Endothelial cell (in vitro differentiated cells): ENCODE measurements at regions not wholly inside any gene's neighbourhood (a gene's known extent, or its start where the extent isn't known, plus 50 kb on each side); places are given as distances from the start of the nearest gene placed in this dataset.

ENCODE experiments used
- DNase-seq: peaks from one replicate; pipeline ENCODE4 v3.0.0; 2021; ENCODE audit warnings: low spot score
- H3K27ac Mint-ChIP-seq: one replicate; pipeline ENCODE4 v1.8.0; 2021; ENCODE audit warnings: mixed read lengths, inconsistent platforms; ENCODE audit not compliant: unreplicated experiment
- H3K27me3 Mint-ChIP-seq: one replicate; pipeline ENCODE4 v1.8.0; 2021; ENCODE audit warnings: mild to moderate bottlenecking, moderate library complexity, mixed read lengths, inconsistent platforms; ENCODE audit not compliant: unreplicated experiment
- H3K36me3 Mint-ChIP-seq: one replicate; pipeline ENCODE4 v1.8.0; 2021; ENCODE audit warnings: mild to moderate bottlenecking, low read depth, mixed read lengths, inconsistent platforms; ENCODE audit not compliant: unreplicated experiment
- H3K4me1 Mint-ChIP-seq: one replicate; pipeline ENCODE4 v1.8.0; 2021; ENCODE audit warnings: mild to moderate bottlenecking, mixed read lengths, inconsistent platforms; ENCODE audit not compliant: unreplicated experiment
- H3K4me3 Mint-ChIP-seq: one replicate; pipeline ENCODE4 v1.8.0; 2021; ENCODE audit warnings: mild to moderate bottlenecking, mixed read lengths, inconsistent platforms; ENCODE audit not compliant: unreplicated experiment
- H3K9me3 Mint-ChIP-seq: one replicate; pipeline ENCODE4 v1.8.0; 2021; ENCODE audit warnings: mixed read lengths, inconsistent platforms; ENCODE audit not compliant: unreplicated experiment
- TF ChIP-seq, protein P1 (sequence below): fragments of 200-600 bp; sonication (generic); IDR thresholded peaks from one replicate; pipeline ENCODE4 v1.5.0; 2021; ENCODE audit warnings: antibody characterized with exemption; ENCODE audit not compliant: unreplicated experiment

DNA sequence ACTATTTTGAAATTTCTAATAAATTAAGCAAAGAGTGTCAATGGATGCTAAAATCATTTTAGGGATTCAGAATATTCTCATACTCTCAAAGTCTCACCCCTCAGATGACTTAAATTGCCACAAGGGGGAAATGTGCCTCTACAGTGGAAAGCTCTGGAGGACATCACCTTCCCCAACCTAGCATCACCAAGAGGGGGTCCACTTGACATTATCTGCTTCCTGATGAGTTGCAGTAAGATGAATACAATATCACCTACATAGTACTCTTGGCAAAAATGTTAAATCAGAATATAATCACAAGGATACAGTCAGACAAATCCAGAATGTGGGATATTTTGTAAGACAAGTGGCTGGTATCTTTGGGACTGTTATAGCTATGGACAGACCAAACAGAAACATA, 290.1 kb downstream of the MFSD1 start:
- TF ChIP-seq, protein P1, sequence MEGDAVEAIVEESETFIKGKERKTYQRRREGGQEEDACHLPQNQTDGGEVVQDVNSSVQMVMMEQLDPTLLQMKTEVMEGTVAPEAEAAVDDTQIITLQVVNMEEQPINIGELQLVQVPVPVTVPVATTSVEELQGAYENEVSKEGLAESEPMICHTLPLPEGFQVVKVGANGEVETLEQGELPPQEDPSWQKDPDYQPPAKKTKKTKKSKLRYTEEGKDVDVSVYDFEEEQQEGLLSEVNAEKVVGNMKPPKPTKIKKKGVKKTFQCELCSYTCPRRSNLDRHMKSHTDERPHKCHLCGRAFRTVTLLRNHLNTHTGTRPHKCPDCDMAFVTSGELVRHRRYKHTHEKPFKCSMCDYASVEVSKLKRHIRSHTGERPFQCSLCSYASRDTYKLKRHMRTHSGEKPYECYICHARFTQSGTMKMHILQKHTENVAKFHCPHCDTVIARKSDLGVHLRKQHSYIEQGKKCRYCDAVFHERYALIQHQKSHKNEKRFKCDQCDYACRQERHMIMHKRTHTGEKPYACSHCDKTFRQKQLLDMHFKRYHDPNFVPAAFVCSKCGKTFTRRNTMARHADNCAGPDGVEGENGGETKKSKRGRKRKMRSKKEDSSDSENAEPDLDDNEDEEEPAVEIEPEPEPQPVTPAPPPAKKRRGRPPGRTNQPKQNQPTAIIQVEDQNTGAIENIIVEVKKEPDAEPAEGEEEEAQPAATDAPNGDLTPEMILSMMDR, result no peak
- H3K4me1 Mint-ChIP-seq, result no peaks in the 10 kb centered on the region
- H3K9me3 Mint-ChIP-seq, result no peaks in the 10 kb centered on the region
- H3K36me3 Mint-ChIP-seq, result no peaks in the 10 kb centered on the region
- no peak overlapping the region for H3K27ac Mint-ChIP-seq
- no peak for DNase-seq
- no peak overlapping the region for H3K4me3 Mint-ChIP-seq
- H3K27me3 Mint-ChIP-seq, result no peaks in the 10 kb centered on the region

DNA sequence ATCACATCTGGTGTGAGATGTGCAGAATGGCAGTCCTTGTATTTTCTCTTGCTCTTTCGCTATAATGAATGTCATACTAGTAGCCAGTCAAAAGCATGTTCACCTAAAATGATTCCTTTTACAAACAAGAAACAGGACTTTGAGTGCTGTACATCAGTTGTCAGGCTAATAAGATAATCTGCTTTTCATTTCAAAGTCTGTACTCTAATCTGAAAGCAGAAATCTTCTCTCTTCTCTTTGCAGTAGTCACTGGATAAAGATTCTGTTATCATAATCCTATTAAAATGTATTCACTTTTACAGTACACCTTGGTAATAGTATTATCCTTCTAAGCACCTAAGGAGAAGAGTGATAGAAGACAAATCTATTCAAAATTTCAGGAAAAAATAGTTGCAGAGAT, 300.1 kb downstream of the MFSD1 start:
- Mint-ChIP-seq H3K4me3 (no peak overlapping the region), H3K4me1 (no peaks in the 10 kb centered on the region), H3K27me3 (no peaks in the 10 kb centered on the region), H3K27ac (no peak overlapping the region), H3K9me3 (no peaks in the 10 kb centered on the region), H3K36me3 (no peaks in the 10 kb centered on the region)
- TF ChIP-seq, protein P1, result no peak
- no peak for DNase-seq

DNA sequence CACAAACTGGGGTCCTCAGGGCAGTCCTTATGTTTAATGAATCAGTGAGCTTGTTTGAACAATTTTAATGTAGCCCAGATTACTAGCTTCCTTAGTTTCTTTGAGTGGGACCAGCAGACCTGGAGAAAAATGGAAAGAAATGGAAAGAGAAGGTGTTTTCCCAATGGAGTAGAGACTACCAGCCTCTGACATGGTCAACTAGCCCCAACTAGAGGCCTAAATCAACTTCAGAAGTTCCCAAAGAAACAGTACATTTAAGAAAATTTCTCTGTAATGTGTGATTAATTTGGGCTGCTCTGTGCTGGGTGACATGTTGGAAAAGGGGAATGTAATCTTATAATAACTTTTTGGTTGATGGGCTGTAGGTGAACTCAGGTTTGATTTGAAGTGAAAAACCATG, 310.9 kb downstream of the MFSD1 start:
- H3K4me1 Mint-ChIP-seq, result peaks cover 2% of the 10 kb centered on the region
- no peaks in the 10 kb centered on the region for H3K9me3 Mint-ChIP-seq
- no peaks in the 10 kb centered on the region for H3K36me3 Mint-ChIP-seq
- TF ChIP-seq, protein P1, result no peak
- H3K27ac Mint-ChIP-seq, result no peak overlapping the region
- no peak overlapping the region for H3K4me3 Mint-ChIP-seq
- H3K27me3 Mint-ChIP-seq, result no peaks in the 10 kb centered on the region
- DNase-seq, result no peak

GRCh38 chr3:159113221-159113875, 311.5 kb downstream of the MFSD1 start:
- no peak overlapping the region for H3K27ac Mint-ChIP-seq

DNA sequence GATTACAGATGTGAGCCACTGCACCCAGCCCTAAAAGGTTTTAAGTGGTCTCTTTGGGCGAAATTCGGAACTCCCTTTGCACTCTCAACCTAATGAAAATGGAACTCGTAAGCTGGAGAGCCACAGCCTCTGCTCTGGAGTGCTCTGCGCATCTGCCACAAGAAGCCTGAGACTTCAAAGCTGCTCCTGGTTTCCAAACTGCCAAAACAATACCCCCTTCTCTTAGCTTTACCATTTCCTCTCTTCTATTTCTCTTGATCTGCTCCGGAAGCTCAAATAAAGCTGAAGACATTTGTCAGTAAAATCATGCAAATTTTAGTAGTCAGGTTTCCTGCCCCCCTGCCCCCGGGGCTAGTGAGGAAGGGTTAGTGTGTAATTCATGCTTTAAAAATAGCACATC, 312.7 kb downstream of the MFSD1 start:
- TF ChIP-seq, protein P1, result no peak
- Mint-ChIP-seq H3K27ac (no peak overlapping the region), H3K27me3 (no peaks in the 10 kb centered on the region), H3K4me1 (peaks cover 2% of the 10 kb centered on the region), H3K4me3 (no peak overlapping the region), H3K9me3 (no peaks in the 10 kb centered on the region), H3K36me3 (no peaks in the 10 kb centered on the region)
- no peak for DNase-seq

More at GRCh38 chr3:159113221-159113875, 311.5 kb downstream of the MFSD1 start:
- no peak for DNase-seq
- Mint-ChIP-seq H3K9me3 (no peaks in the 10 kb centered on the region), H3K4me3 (no peak overlapping the region), H3K27me3 (no peaks in the 10 kb centered on the region), H3K4me1 (peaks cover 2% of the 10 kb centered on the region), H3K36me3 (no peaks in the 10 kb centered on the region)
- TF ChIP-seq, protein P1, result no peak
